SK-N-SH (cell line): ENCODE measurements at regions not wholly inside any gene's neighbourhood (a gene's known extent, or its start where the extent isn't known, plus 50 kb on each side); places are given as distances from the start of the nearest gene placed in this dataset.

Source experiments
- CTCF ChIA-PET: fragments of 300-600, 350-600 bp; formaldehyde crosslinking; extraction: SDS; loops from one replicate; lab custom pipeline; 2021; lab: Yijun Ruan, JAX
- POLR2A ChIA-PET: fragments of 350-600 bp; sonication (Branson Sonifier 250); formaldehyde crosslinking; extraction: SDS; loops from one replicate; lab custom pipeline; 2020; ENCODE audit warnings: antibody characterized with exemption, inconsistent platforms; lab: Yijun Ruan, JAX
- DNase-seq: peaks from one replicate; pipeline ENCODE4 v3.0.0; 2012
- H2AFZ ChIP-seq: fragments of 200-600 bp; sonication (generic); 2 replicates; pipeline ENCODE4 v1.8.1; 2016; ENCODE audit warnings: antibody characterized with exemption, mild to moderate bottlenecking, low read depth
- H3F3A ChIP-seq: fragments of 200-600 bp; sonication (generic); replicated peaks from 2 replicates; pipeline ENCODE3; 2016; ENCODE audit warnings: antibody characterized with exemption, mild to moderate bottlenecking; ENCODE audit not compliant: insufficient read depth
- H3K27ac ChIP-seq, 2 experiments: fragments of 200-500 bp in 1 of 2; fragments of 200-600 bp in 1 of 2; sonication (Bioruptor generic) in 1 of 2; sonication (generic), shearing (Covaris generic) in 1 of 2; 2 replicates each; pipeline versions ENCODE4 v1.5.1 to v1.6.1; 2014 to 2016; ENCODE audit warnings: low read depth in 2 of 2, inconsistent platforms in 1 of 2, low read length in 1 of 2, mild to moderate bottlenecking in 1 of 2, mixed read lengths in 1 of 2
- H3K27me3 ChIP-seq: fragments of 200-600 bp; sonication (generic), shearing (Covaris generic); 2 replicates; pipeline ENCODE4 v1.6.1; 2016; ENCODE audit warnings: mixed run types; ENCODE audit not compliant: insufficient read depth
- H3K36me3 ChIP-seq, 2 experiments: fragments of 200-500 bp in 1 of 2; fragments of 200-600 bp in 1 of 2; sonication (Bioruptor generic) in 1 of 2; sonication (generic) in 1 of 2; replicated peaks in 1 of 2; 2 replicates each; pipeline versions ENCODE3 to v1.5.1; 2014 to 2016; ENCODE audit warnings: low read length in 1 of 2, mild to moderate bottlenecking in 1 of 2; ENCODE audit not compliant: insufficient read depth in 2 of 2, control insufficient read depth in 1 of 2
- H3K4me1 ChIP-seq, 2 experiments: fragments of 200-500 bp in 1 of 2; fragments of 200-600 bp in 1 of 2; sonication (Bioruptor generic) in 1 of 2; sonication (generic), shearing (Covaris generic) in 1 of 2; 2 replicates each; pipeline versions ENCODE4 v1.5.1 to v1.6.1; 2014 to 2016; ENCODE audit warnings: low read depth in 1 of 2, low read length in 1 of 2, mixed run types in 1 of 2; ENCODE audit not compliant: insufficient read depth in 2 of 2, control insufficient read depth in 1 of 2
- H3K4me2 ChIP-seq: fragments of 200-600 bp; sonication (generic), shearing (Covaris generic); 2 replicates; pipeline ENCODE4 v1.6.1; 2017; ENCODE audit warnings: mixed run types
- H3K4me3 ChIP-seq, 2 experiments: fragments of 200-500 bp in 1 of 2; fragments of 200-600 bp in 1 of 2; sonication (Bioruptor generic) in 1 of 2; sonication (generic), shearing (Covaris generic) in 1 of 2; 2 replicates each; pipeline versions ENCODE4 v1.5.1 to v1.8.1; 2014 to 2016; ENCODE audit warnings: low read depth in 2 of 2, inconsistent platforms in 1 of 2, low read length in 1 of 2, mild to moderate bottlenecking in 1 of 2, mixed read lengths in 1 of 2, moderate library complexity in 1 of 2
- H3K79me2 ChIP-seq: fragments of 200-600 bp; sonication (generic); 2 replicates; pipeline ENCODE4 v1.8.1; 2017; ENCODE audit warnings: mild to moderate bottlenecking; ENCODE audit not compliant: insufficient read depth
- H3K9ac ChIP-seq: fragments of 200-600 bp; sonication (generic); 2 replicates; pipeline ENCODE4 v1.6.1; 2017; ENCODE audit warnings: mixed run types
- H3K9me2 ChIP-seq: fragments of 200-600 bp; sonication (generic); 2 replicates; pipeline ENCODE4 v1.6.1; 2017; ENCODE audit warnings: mixed run types
- H3K9me3 ChIP-seq: fragments of 200-600 bp; sonication (generic); 2 replicates; pipeline ENCODE4 v1.6.1; 2017; ENCODE audit warnings: mixed run types, mild to moderate bottlenecking, moderate library complexity
- H4K20me1 ChIP-seq: fragments of 200-600 bp; sonication (generic); 2 replicates; pipeline ENCODE4 v1.6.1; 2017; ENCODE audit warnings: mild to moderate bottlenecking, mixed run types; ENCODE audit not compliant: insufficient read depth
- CTCF ChIP-seq: fragments of 200-600 bp; sonication (generic); IDR thresholded peaks from 2 replicates; pipeline ENCODE4 v1.6.1; 2017; ENCODE audit warnings: antibody characterized with exemption, mild to moderate bottlenecking, moderate library complexity
- EP300 ChIP-seq, 2 experiments: IDR thresholded peaks; 2 replicates each; pipeline versions ENCODE4 v1.4.0 to v1.6.1; 2012; ENCODE audit warnings: borderline replicate concordance in 1 of 2, low read depth in 1 of 2, low read length in 1 of 2
- FOXJ3 ChIP-seq: sonication (generic); formaldehyde crosslinking; IDR thresholded peaks from 2 replicates; pipeline ENCODE4 v1.5.1; 2020; ENCODE audit warnings: mild to moderate bottlenecking, missing genetic modification reagents
- FOXM1 ChIP-seq: IDR thresholded peaks from 2 replicates; pipeline ENCODE4 v1.4.0; 2012; ENCODE audit warnings: low read depth, mild to moderate bottlenecking
- GABPA ChIP-seq: IDR thresholded peaks from 2 replicates; pipeline ENCODE4 v1.4.0; 2012; ENCODE audit warnings: low read depth, mild to moderate bottlenecking
- GATA2 ChIP-seq: sonication (generic); formaldehyde crosslinking; IDR thresholded peaks from 2 replicates; pipeline ENCODE4 v1.5.0; 2020; ENCODE audit warnings: mild to moderate bottlenecking, missing genetic modification reagents
- JUND ChIP-seq: IDR thresholded peaks from 2 replicates; pipeline ENCODE4 v1.4.0; 2012
- POLR2AphosphoS5 ChIP-seq: IDR thresholded peaks from 2 replicates; pipeline ENCODE4 v1.6.1; 2012; ENCODE audit warnings: low read depth, low read length
- REST ChIP-seq: IDR thresholded peaks from 2 replicates; pipeline ENCODE4 v1.6.1; 2012; ENCODE audit warnings: mild to moderate bottlenecking, low read depth, low read length, moderate library complexity
- RXRA ChIP-seq: IDR thresholded peaks from 2 replicates; pipeline ENCODE4 v1.4.0; 2012; ENCODE audit warnings: low read depth, mild to moderate bottlenecking, borderline replicate concordance
- SMC3 ChIP-seq: IDR thresholded peaks from 2 replicates; pipeline ENCODE4 v1.6.1; 2012; ENCODE audit warnings: low read depth, low read length, improper control_type of control experiment
- TAF1 ChIP-seq: IDR thresholded peaks from 2 replicates; pipeline ENCODE4 v1.6.1; 2012; ENCODE audit warnings: low read depth, mild to moderate bottlenecking, low read length, moderate library complexity, borderline replicate concordance
- USF1 ChIP-seq: IDR thresholded peaks from 2 replicates; pipeline ENCODE4 v1.4.0; 2012; ENCODE audit warnings: low read depth, borderline replicate concordance
- WGBS: methylation state at CpG from one replicate; pipeline ENCODE4 v1.1.6; 2017; ENCODE audit warnings: low lambda C conversion rate; 5-methylcytosine and 5-hydroxymethylcytosine counted together

- H3K9me3 ChIP-seq, result no peaks in the 10 kb centered on the region
- no peaks in the 10 kb centered on the region for H4K20me1 ChIP-seq
- H3K9ac ChIP-seq, result no peak overlapping the region
- TF ChIP-seq GATA2 (CRISPR knock-in tag), result no peak
- TF ChIP-seq SMC3, result no peak
- no peak for TF ChIP-seq POLR2AphosphoS5
- TF ChIP-seq EP300 (IDR thresholded peaks at IDR 0.05; ENCODE audit: borderline replicate concordance in 1 of 2, low read depth in 1 of 2, low read length in 1 of 2), result no peak
- TF ChIP-seq RXRA, result no peak
- TF ChIP-seq JUND, result no peak
- no peak for TF ChIP-seq GABPA
- no peak for TF ChIP-seq REST
- TF ChIP-seq TAF1, result no peak
- TF ChIP-seq FOXM1, result no peak
- TF ChIP-seq USF1, result no peak
- no peaks in the 10 kb centered on the region for H3K4me1 ChIP-seq
- H3K27ac ChIP-seq, result no peak overlapping the region
- no peaks in the 10 kb centered on the region for H3K79me2 ChIP-seq
- ChIA-PET POLR2A (no interaction called here), CTCF (interaction anchor here (1.6 kb wide), 1 partner anchor 587 kb away, joined by 3 read pairs; no protein-coding TSS in a partner anchor)
- H3F3A ChIP-seq, result no peaks in the 10 kb centered on the region
- no peak for DNase-seq
- no peak overlapping the region for H3K4me3 ChIP-seq
- peaks cover 3% of the 10 kb centered on the region; the same call in 1 of the 2 replicates for H3K27me3 ChIP-seq
- no peaks in the 10 kb centered on the region for H3K9me2 ChIP-seq
- WGBS, result 31% methylated on average over 4 of the region's 4 CpGs
- H2AFZ ChIP-seq, result no peak overlapping the region
- no peaks in the 10 kb centered on the region for H3K36me3 ChIP-seq
- no peak overlapping the region for H3K4me2 ChIP-seq
Measured at GRCh38 chr20:21028921-21029320, 77.2 kb downstream of the LINC00237 start.

- no peak overlapping the region for H3K4me2 ChIP-seq
- no peaks in the 10 kb centered on the region for H3K9me3 ChIP-seq
- 9% methylated on average over 3 of the region's 3 CpGs for WGBS
- no peaks in the 10 kb centered on the region for H3K4me1 ChIP-seq
- no peaks in the 10 kb centered on the region for H4K20me1 ChIP-seq
- H3K79me2 ChIP-seq, result no peaks in the 10 kb centered on the region
- H3K27me3 ChIP-seq, result no peaks in the 10 kb centered on the region; the same call in 1 of the 2 replicates
- no peaks in the 10 kb centered on the region for H3K36me3 ChIP-seq
- no peaks in the 10 kb centered on the region for H3K9me2 ChIP-seq
- H3K9ac ChIP-seq, result no peak overlapping the region
- no peaks in the 10 kb centered on the region for H3F3A ChIP-seq
- TF ChIP-seq CTCF (no peak), FOXJ3 (CRISPR knock-in tag) (no peak), EP300 (IDR thresholded peaks at IDR 0.05; ENCODE audit: borderline replicate concordance in 1 of 2, low read depth in 1 of 2, low read length in 1 of 2) (no peak)
- DNase-seq, result no peak
- H2AFZ ChIP-seq, result no peak overlapping the region
- no peak overlapping the region for H3K27ac ChIP-seq
- H3K4me3 ChIP-seq, result no peak overlapping the region
- ChIA-PET CTCF (interaction anchor here (1.4 to 1.6 kb wide), 2 partner anchors 12 to 587 kb away, joined by 3 read pairs; no protein-coding TSS in a partner anchor), POLR2A (no interaction called here)
Measured at GRCh38 chr20:21028436-21028835, 77.7 kb downstream of the LINC00237 start.
